AG04450 (cell line): ENCODE measurements at regions not wholly inside any gene's neighbourhood (a gene's known extent, or its start where the extent isn't known, plus 50 kb on each side); places are given as distances from the start of the nearest gene placed in this dataset.
"Not testable (repeated sequence)": the region's sequence is repeated elsewhere in the genome, so short reads cannot be mapped to it uniquely, and the experiment has no call there.

Experiments
- CTCF ChIA-PET: fragments of 300-600, 350-600 bp; formaldehyde crosslinking; extraction: SDS; loops from one replicate; lab custom pipeline; 2022; ENCODE audit warnings: antibody characterized with exemption, inconsistent platforms; lab: Charles Lee
- POLR2A ChIA-PET: fragments of 350-600 bp; formaldehyde crosslinking; extraction: SDS; loops from one replicate; lab custom pipeline; 2021; ENCODE audit warnings: antibody characterized with exemption, inconsistent platforms; lab: Yijun Ruan, JAX
- DNase-seq: peaks from one replicate; pipeline ENCODE4 v3.0.0-alpha.2; 2011; ENCODE audit warnings: low read depth, low spot score
- H3K27ac ChIP-seq: one replicate; pipeline ENCODE4 v1.5.1; 2012; ENCODE audit warnings: low read depth, low read length, control low read depth
- H3K27me3 ChIP-seq: one replicate; pipeline ENCODE4 v1.6.0; 2012; ENCODE audit warnings: low read length; ENCODE audit not compliant: control insufficient read depth, insufficient read depth
- H3K4me3 ChIP-seq: 2 replicates; pipeline ENCODE4 v1.5.1; 2011; ENCODE audit warnings: mild to moderate bottlenecking, low read depth, low read length, control low read depth
- H3K9me3 ChIP-seq: 2 replicates; pipeline ENCODE4 v1.5.1; 2012; ENCODE audit warnings: low read length; ENCODE audit not compliant: control insufficient read depth, insufficient read depth
- TF ChIP-seq, protein P1 (sequence below): IDR thresholded peaks from 2 replicates; pipeline ENCODE4 v1.5.1; 2011; ENCODE audit warnings: low read depth, low read length, control low read depth, inconsistent platforms

DNA sequence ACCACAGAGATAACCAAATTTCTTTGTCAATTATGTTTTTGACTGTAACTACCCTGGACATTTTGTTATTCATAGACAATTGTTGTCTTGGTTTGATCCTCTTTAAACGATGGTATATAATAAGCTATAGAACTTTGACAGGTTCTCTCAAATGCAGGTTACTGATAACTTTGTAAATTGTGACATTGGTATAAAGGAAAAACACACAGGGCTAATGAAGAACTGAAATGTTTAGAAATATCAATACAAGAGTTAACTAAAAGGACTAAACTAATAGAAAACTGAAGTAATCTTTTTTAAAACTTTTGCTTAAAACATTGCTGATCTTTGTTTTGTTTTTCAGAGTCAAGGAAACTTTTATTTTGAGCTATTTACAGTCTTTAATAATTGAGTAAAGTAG, 124.8 kb downstream of the TPBG start:
- no peak for DNase-seq
- ChIA-PET CTCF (no interaction called here), POLR2A (no interaction called here)
- no peaks in the 10 kb centered on the region for H3K27me3 ChIP-seq
- H3K27ac ChIP-seq: no peak overlapping the region
- no peak overlapping the region for H3K4me3 ChIP-seq
- TF ChIP-seq, protein P1, sequence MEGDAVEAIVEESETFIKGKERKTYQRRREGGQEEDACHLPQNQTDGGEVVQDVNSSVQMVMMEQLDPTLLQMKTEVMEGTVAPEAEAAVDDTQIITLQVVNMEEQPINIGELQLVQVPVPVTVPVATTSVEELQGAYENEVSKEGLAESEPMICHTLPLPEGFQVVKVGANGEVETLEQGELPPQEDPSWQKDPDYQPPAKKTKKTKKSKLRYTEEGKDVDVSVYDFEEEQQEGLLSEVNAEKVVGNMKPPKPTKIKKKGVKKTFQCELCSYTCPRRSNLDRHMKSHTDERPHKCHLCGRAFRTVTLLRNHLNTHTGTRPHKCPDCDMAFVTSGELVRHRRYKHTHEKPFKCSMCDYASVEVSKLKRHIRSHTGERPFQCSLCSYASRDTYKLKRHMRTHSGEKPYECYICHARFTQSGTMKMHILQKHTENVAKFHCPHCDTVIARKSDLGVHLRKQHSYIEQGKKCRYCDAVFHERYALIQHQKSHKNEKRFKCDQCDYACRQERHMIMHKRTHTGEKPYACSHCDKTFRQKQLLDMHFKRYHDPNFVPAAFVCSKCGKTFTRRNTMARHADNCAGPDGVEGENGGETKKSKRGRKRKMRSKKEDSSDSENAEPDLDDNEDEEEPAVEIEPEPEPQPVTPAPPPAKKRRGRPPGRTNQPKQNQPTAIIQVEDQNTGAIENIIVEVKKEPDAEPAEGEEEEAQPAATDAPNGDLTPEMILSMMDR: no peak
- peaks cover 4% of the 10 kb centered on the region; the same call in 1 of the 2 replicates for H3K9me3 ChIP-seq

DNA sequence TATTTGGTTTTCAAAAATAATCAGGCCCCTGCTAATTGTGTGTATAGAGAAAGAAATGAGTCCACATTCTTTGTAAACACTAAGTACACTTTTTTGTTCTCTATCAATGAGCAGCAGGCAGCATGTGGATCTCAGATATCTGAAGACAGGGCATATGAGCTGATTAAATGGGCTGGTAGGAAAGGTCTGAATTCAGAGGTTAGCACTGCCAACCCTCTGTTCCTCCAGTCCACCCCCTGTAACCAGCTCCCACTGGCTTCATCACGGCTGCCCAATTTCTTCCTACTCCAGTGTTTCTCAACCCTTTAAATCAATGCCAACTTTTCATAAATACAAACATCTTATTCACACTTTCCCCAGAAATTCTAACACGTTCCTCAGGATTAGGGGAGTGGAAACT, 128.5 kb downstream of the TPBG start:
- Histone ChIP-seq H3K27ac (no peak overlapping the region), H3K27me3 (no peaks in the 10 kb centered on the region), H3K4me3 (no peak overlapping the region), H3K9me3 (no peaks in the 10 kb centered on the region)
- CTCF ChIA-PET: interaction anchor here (0.8 to 0.9 kb wide), 2 partner anchors 222 to 573 kb away, joined by 3 read pairs; partner anchors contain the start of gene UBE3D
- no peak for DNase-seq
- TF ChIP-seq, protein P1: no peak
- POLR2A ChIA-PET: no interaction called here

DNA sequence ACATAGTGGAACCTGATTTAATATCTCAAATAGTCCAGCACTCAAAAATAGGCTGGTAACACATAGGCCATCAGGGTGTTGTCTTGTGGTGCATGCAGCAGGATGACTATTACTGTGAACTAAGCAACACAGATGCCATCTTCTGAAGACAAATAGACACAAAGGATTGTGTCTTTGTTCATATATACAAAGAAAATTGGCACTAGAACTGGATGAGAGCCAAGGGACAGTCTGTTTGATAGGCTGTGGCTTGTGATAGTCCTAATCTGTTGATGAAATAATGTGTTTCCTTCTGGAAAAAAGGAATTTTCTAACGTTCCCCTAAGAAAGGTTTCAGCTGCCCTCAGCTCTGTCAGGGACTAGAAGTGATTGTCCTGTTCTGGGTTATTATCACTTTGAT, 129.8 kb downstream of the TPBG start:
- ChIA-PET POLR2A (no interaction called here), CTCF (no interaction called here)
- Histone ChIP-seq H3K4me3 (no peak overlapping the region), H3K9me3 (no peaks in the 10 kb centered on the region), H3K27ac (no peak overlapping the region), H3K27me3 (no peaks in the 10 kb centered on the region)
- no peak for DNase-seq
- TF ChIP-seq, protein P1: no peak

DNA sequence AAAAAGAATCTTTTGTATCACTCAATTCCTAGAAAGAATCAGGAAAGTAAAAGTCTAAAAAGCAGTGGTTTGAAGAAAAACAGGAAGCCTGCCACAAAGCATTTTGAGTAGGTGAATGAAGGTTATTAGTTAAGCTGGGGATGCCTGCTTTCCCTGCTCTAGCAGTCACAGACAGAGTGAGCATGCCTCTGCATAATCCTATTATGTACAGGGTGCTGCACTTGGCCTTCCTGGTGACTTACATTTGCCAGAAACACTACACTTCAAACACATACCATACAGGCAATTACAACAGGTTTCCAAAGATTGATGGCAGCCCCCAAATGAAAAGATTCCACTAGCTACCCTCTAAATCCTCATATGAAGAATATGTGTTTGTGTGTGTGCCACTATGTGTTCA, 130.8 kb downstream of the TPBG start:
- no peak overlapping the region for H3K4me3 ChIP-seq
- POLR2A ChIA-PET: no interaction called here
- DNase-seq: no peak
- no peak overlapping the region for H3K27ac ChIP-seq
- CTCF ChIA-PET: no interaction called here
- H3K27me3 ChIP-seq: no peaks in the 10 kb centered on the region
- H3K9me3 ChIP-seq: no peaks in the 10 kb centered on the region
- TF ChIP-seq, protein P1: no peak

DNA sequence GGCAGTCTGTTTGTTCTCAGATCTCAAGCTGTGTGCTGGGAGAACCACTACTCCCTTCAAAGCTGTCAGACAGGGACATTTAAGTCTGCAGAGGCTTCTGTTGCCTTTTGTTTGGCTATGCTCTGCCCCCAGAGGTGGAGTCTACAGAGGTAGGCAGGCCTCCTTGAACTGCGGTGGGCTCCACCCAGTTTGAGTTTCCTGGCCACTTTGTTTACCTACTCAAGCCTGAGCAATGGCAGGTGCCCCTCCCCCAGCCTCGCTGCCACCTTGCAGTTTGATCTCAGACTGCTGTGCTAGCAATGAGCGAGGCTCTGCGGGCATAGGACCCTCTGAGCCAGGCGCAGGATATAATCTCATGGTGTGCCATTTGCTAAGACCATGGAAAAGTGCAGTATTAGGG, 138.3 kb downstream of the TPBG start:
- POLR2A ChIA-PET, CTCF ChIA-PET, H3K27me3 ChIP-seq, H3K4me3 ChIP-seq, DNase-seq, H3K27ac ChIP-seq, H3K9me3 ChIP-seq: not testable (repeated sequence)

DNA sequence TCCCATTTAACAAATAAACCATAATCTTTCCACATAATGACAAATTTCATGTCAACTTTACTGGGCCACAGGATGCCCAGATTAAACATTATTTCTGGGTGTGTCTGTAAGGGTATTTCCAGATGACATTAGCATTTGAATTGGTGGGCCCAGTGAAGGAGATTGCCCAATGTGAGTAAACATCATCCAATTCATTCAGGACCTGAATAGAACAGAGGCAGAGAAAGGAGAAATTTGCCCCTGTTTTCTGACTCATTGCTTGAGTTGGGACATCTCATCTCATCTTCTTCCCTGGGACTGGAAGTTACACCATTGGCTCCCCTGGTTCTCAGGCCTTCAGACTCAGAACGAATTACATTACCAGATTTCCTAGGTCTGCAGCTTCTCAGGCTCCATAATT, 142.9 kb downstream of the TPBG start:
- H3K4me3 ChIP-seq: no peak overlapping the region
- no peak overlapping the region for H3K27ac ChIP-seq
- no peaks in the 10 kb centered on the region for H3K9me3 ChIP-seq
- no peaks in the 10 kb centered on the region for H3K27me3 ChIP-seq
- ChIA-PET CTCF (interaction anchor here (0.6 kb wide), 1 partner anchor 1190 kb away, joined by 4 read pairs; no protein-coding TSS in a partner anchor), POLR2A (no interaction called here)
- no peak for DNase-seq
- TF ChIP-seq, protein P1: no peak
